Activated CD4-positive, alpha-beta memory T cell treated with anti-CD3 and anti-CD28 coated beads for 36 hours (primary cell): ENCODE measurements at regions not wholly inside any gene's neighbourhood (a gene's known extent, or its start where the extent isn't known, plus 50 kb on each side); places are given as distances from the start of the nearest gene placed in this dataset.

Experiments used
- CTCF ChIA-PET: fragments of 350-600 bp; sonication (Branson Sonifier 250); formaldehyde crosslinking; loops from one replicate; lab custom pipeline; 2021; ENCODE audit warnings: antibody characterized with exemption, inconsistent platforms; lab: Charles Lee
- POLR2A ChIA-PET: fragments of 350-600 bp; sonication (Branson Sonifier 250); formaldehyde crosslinking; loops from one replicate; lab custom pipeline; 2021; ENCODE audit warnings: antibody characterized with exemption; lab: Charles Lee
- DNase-seq: peaks from one replicate; pipeline ENCODE4 v3.0.0-alpha.2; 2020
- H3K27ac Mint-ChIP-seq: one replicate; pipeline ENCODE4 v1.8.0; 2021; ENCODE audit warnings: mixed read lengths
- H3K27me3 Mint-ChIP-seq: one replicate; pipeline ENCODE4 v1.8.0; 2021; ENCODE audit warnings: mixed read lengths
- H3K36me3 Mint-ChIP-seq: one replicate; pipeline ENCODE4 v1.8.0; 2021; ENCODE audit warnings: mixed read lengths
- H3K4me1 Mint-ChIP-seq: one replicate; pipeline ENCODE4 v1.8.0; 2021; ENCODE audit warnings: low read depth, mixed read lengths
- H3K4me3 Mint-ChIP-seq: one replicate; pipeline ENCODE4 v1.8.0; 2021; ENCODE audit warnings: mild to moderate bottlenecking, mixed read lengths
- H3K9me3 Mint-ChIP-seq: one replicate; pipeline ENCODE4 v1.8.0; 2021; ENCODE audit warnings: mixed read lengths
- intact Hi-C: fragments of 100-400 bp; cut with micrococcal nuclease; formaldehyde crosslinking; loops from one replicate; pipeline ENCODE4 v1.15.1; 2023

GRCh38 chr10:54853883-54854282, 52.9 kb upstream of the PCDH15 start:
- H3K9me3 Mint-ChIP-seq = peaks cover 11% of the 10 kb centered on the region
- H3K27ac Mint-ChIP-seq = no peak overlapping the region
- POLR2A ChIA-PET = interaction anchor here (0.7 kb wide), 1 partner anchor 30 kb away, joined by 3 read pairs; no protein-coding TSS in a partner anchor
- no peaks in the 10 kb centered on the region for H3K27me3 Mint-ChIP-seq
- no peaks in the 10 kb centered on the region for H3K4me1 Mint-ChIP-seq
- H3K4me3 Mint-ChIP-seq = no peak overlapping the region
- no peak for DNase-seq
- intact Hi-C loops = no loop called here
- CTCF ChIA-PET = no interaction called here
- no peaks in the 10 kb centered on the region for H3K36me3 Mint-ChIP-seq
